CD14-positive monocyte (primary cell): ENCODE measurements at regions not wholly inside any gene's neighbourhood (a gene's known extent, or its start where the extent isn't known, plus 50 kb on each side); places are given as distances from the start of the nearest gene placed in this dataset.
A peak's percentile ranks its signal among the peaks of the same experiment; 100 is the strongest.

Experiments used
- DNase-seq, 3 donors: peaks; one replicate each; pipeline ENCODE4 v3.0.0-alpha.2; 2011 to 2022
- H2AFZ ChIP-seq: 2 replicates; pipeline ENCODE4 v1.6.0; 2012; ENCODE audit warnings: mild to moderate bottlenecking, low read depth, low read length, inconsistent platforms; ENCODE audit not compliant: insufficient read depth, poor library complexity, severe bottlenecking
- H3K27ac ChIP-seq, 2 donors: 1 replicate in 1 of 2; 2 replicates in 1 of 2; pipeline ENCODE4 v1.5.1; 2012 to 2013; ENCODE audit warnings: low read length in 2 of 2, control low read depth in 1 of 2, inconsistent platforms in 1 of 2, low read depth in 1 of 2, mild to moderate bottlenecking in 1 of 2
- H3K27me3 ChIP-seq, 2 donors: one replicate each; pipeline versions ENCODE4 v1.6.0 to v1.6.1; 2011 to 2013; ENCODE audit warnings: low read length in 2 of 2; ENCODE audit not compliant: control insufficient read depth in 2 of 2, insufficient read depth in 2 of 2
- H3K36me3 ChIP-seq, 2 donors: replicated peaks in 1 of 2; 1 replicate in 1 of 2; 2 replicates in 1 of 2; pipeline versions ENCODE4 v1.5.1 to v1.6.1; 2012 to 2013; ENCODE audit warnings: low read length in 2 of 2, control low read depth in 1 of 2, inconsistent platforms in 1 of 2, mild to moderate bottlenecking in 1 of 2; ENCODE audit not compliant: insufficient read depth in 2 of 2, control insufficient read depth in 1 of 2
- H3K4me1 ChIP-seq, 2 donors: 1 replicate in 1 of 2; 2 replicates in 1 of 2; pipeline versions ENCODE4 v1.5.1 to v1.6.1; 2012 to 2013; ENCODE audit warnings: low read length in 2 of 2, control low read depth in 1 of 2, inconsistent platforms in 1 of 2, mild to moderate bottlenecking in 1 of 2, moderate library complexity in 1 of 2; ENCODE audit not compliant: insufficient read depth in 2 of 2, control insufficient read depth in 1 of 2
- H3K4me2 ChIP-seq: replicated peaks from 2 replicates; pipeline ENCODE3; 2012; ENCODE audit warnings: low read length, moderate library complexity, mild to moderate bottlenecking; ENCODE audit not compliant: poor library complexity, severe bottlenecking; ENCODE audit errors: extremely low read depth
- H3K4me3 ChIP-seq, 3 experiments: fragments of 200-600 bp in 1 of 3; sonication (generic) in 1 of 3; replicated peaks in 1 of 3; 1 replicate in 2 of 3; 2 replicates in 1 of 3; pipeline ENCODE4 v1.5.1; 2011 to 2013; ENCODE audit warnings: low read length in 3 of 3, mild to moderate bottlenecking in 3 of 3, control low read depth in 2 of 3, low read depth in 2 of 3, inconsistent platforms in 1 of 3, moderate library complexity in 1 of 3
- H3K79me2 ChIP-seq: 2 replicates; pipeline ENCODE4 v1.6.0; 2012; ENCODE audit warnings: mild to moderate bottlenecking, control low read depth, inconsistent platforms, low read length, moderate library complexity; ENCODE audit not compliant: insufficient read depth
- H3K9ac ChIP-seq: 2 replicates; pipeline ENCODE4 v1.6.0; 2017; ENCODE audit warnings: low read length, mild to moderate bottlenecking; ENCODE audit not compliant: insufficient read depth, poor library complexity, severe bottlenecking
- H3K9me3 ChIP-seq, 2 donors: replicated peaks in 1 of 2; 1 replicate in 1 of 2; 2 replicates in 1 of 2; pipeline versions ENCODE4 v1.5.1 to v1.6.1; 2012 to 2013; ENCODE audit warnings: low read length in 2 of 2, control low read depth in 1 of 2; ENCODE audit not compliant: control insufficient read depth in 1 of 2, insufficient read depth in 1 of 2
- H4K20me1 ChIP-seq: 2 replicates; pipeline ENCODE4 v1.6.0; 2012; ENCODE audit warnings: mild to moderate bottlenecking, low read length, control low read depth, moderate library complexity; ENCODE audit not compliant: insufficient read depth
- H3K27ac Mint-ChIP-seq, 7 donors: one replicate each; pipeline ENCODE4 v1.8.0; 2020; ENCODE audit warnings: mild to moderate bottlenecking in 7 of 7, mixed read lengths in 7 of 7, moderate library complexity in 6 of 7, inconsistent platforms in 2 of 7
- H3K27me3 Mint-ChIP-seq, 3 donors: one replicate each; pipeline ENCODE4 v1.8.0; 2021 to 2022; ENCODE audit warnings: low read depth in 3 of 3, mild to moderate bottlenecking in 3 of 3, mixed read lengths in 3 of 3, moderate library complexity in 3 of 3, inconsistent platforms in 1 of 3
- H3K36me3 Mint-ChIP-seq, 2 donors: one replicate each; pipeline ENCODE4 v1.8.0; 2020; ENCODE audit warnings: mixed read lengths in 2 of 2, inconsistent platforms in 1 of 2, mild to moderate bottlenecking in 1 of 2
- H3K4me1 Mint-ChIP-seq: one replicate; pipeline ENCODE4 v1.8.0; 2020; ENCODE audit warnings: mild to moderate bottlenecking, mixed read lengths
- H3K4me3 Mint-ChIP-seq, 2 donors: one replicate each; pipeline ENCODE4 v1.8.0; 2020; ENCODE audit warnings: mild to moderate bottlenecking in 2 of 2, mixed read lengths in 2 of 2, moderate library complexity in 1 of 2
- H3K9me3 Mint-ChIP-seq, 7 donors: one replicate each; pipeline ENCODE4 v1.8.0; 2020 to 2022; ENCODE audit warnings: mixed read lengths in 7 of 7, mild to moderate bottlenecking in 6 of 7, moderate library complexity in 6 of 7, inconsistent platforms in 2 of 7
- CTCF ChIP-seq: fragments of 200-600 bp; IDR thresholded peaks from one replicate; pipeline ENCODE4 v1.8.0; 2022; ENCODE audit warnings: antibody characterized with exemption, mild to moderate bottlenecking
- WGBS: methylation state at CpG from one replicate; pipeline ENCODE4 v1.1.5; 2013; ENCODE audit warnings: missing lambda C conversion rate; ENCODE audit not compliant: insufficient coverage; 5-methylcytosine and 5-hydroxymethylcytosine counted together
- intact Hi-C, 2 donors: fragments of 100-400 bp; cut with micrococcal nuclease; formaldehyde crosslinking; loops; one replicate each; pipeline versions ENCODE4 v1.15.0 to v1.15.1; 2023

GRCh38 chr2:111698743-111699554 lies 185.0 kb downstream of the ANAPC1 start:
- intact Hi-C loops, result loop anchor here (2.0 to 10.0 kb wide), 4 partner anchors 20 to 67 kb away; no protein-coding TSS in a partner anchor
- no peaks in the 10 kb centered on the region for H3K27me3 ChIP-seq
- peak overlapping the region; percentile 79 to 85 for H3K27ac ChIP-seq
- no peaks in the 10 kb centered on the region for H3K9me3 ChIP-seq
- peak overlapping the region; percentile 48 for H3K9ac ChIP-seq
- peak overlapping the region; percentile 74 for H3K4me2 ChIP-seq
- no peaks in the 10 kb centered on the region for H4K20me1 ChIP-seq
- peaks cover 59% of the 10 kb centered on the region for H3K4me1 Mint-ChIP-seq
- H3K4me3 Mint-ChIP-seq, result peak overlapping the region; percentile 67 to 90
- no peaks in the 10 kb centered on the region for H3K79me2 ChIP-seq
- H3K9me3 Mint-ChIP-seq, result peaks cover 0 to 6% (median 1%) of the 10 kb centered on the region in 7 donors
- peaks cover 0 to 8% (median 1%) of the 10 kb centered on the region in 3 donors for H3K27me3 Mint-ChIP-seq
- peak overlapping the region; percentile 95 to 99 (median 98) for H3K27ac Mint-ChIP-seq
- peak; percentile 94 to 98 (median 96) for DNase-seq
- no peak overlapping the region for H2AFZ ChIP-seq
- peaks cover 54 to 58% of the 10 kb centered on the region in 2 donors for H3K4me1 ChIP-seq
- peak overlapping the region; percentile 5 to 65 (median 30) for H3K4me3 ChIP-seq
- H3K36me3 Mint-ChIP-seq, result peaks cover 0 to 4% of the 10 kb centered on the region in 2 donors
- peak; percentile 18 for TF ChIP-seq CTCF
- under 1% methylated on average over 11 of the region's 13 CpGs for WGBS
- no peaks in the 10 kb centered on the region for H3K36me3 ChIP-seq

- Histone ChIP-seq H3K36me3 (no peaks in the 10 kb centered on the region), H3K9me3 (no peaks in the 10 kb centered on the region), H3K4me3 (no peak overlapping the region), H3K4me2 (no peak overlapping the region), H2AFZ (no peak overlapping the region), H3K9ac (no peak overlapping the region), H3K4me1 (peaks cover 64 to 72% of the 10 kb centered on the region in 2 donors), H3K27ac (peak overlapping the region in 1 of 2 donors; percentile 1), H3K79me2 (no peaks in the 10 kb centered on the region), H4K20me1 (no peaks in the 10 kb centered on the region), H3K27me3 (no peaks in the 10 kb centered on the region)
- intact Hi-C loops, result loop anchor here in 1 of 2 donors (5.0 kb wide), 1 partner anchor 584 kb away; no protein-coding TSS in a partner anchor
- DNase-seq, result no peak
- no peak overlapping the region for H3K4me3 Mint-ChIP-seq
- peaks cover 0 to 2% (median 0%) of the 10 kb centered on the region in 7 donors for H3K9me3 Mint-ChIP-seq
- WGBS, result 100% methylated on average over 3 of the region's 4 CpGs
- TF ChIP-seq CTCF, result no peak
- H3K4me1 Mint-ChIP-seq, result peaks cover 65% of the 10 kb centered on the region
- peak overlapping the region; percentile 44 to 95 (median 85) for H3K27ac Mint-ChIP-seq
- peaks cover 0 to 8% (median 1%) of the 10 kb centered on the region in 3 donors for H3K27me3 Mint-ChIP-seq
- peaks cover 0 to 4% of the 10 kb centered on the region in 2 donors for H3K36me3 Mint-ChIP-seq
These were observed 182.7 kb downstream of the ANAPC1 start for GRCh38 chr2:111701266-111701665.
